Neural progenitor cell (in vitro differentiated cells): ENCODE measurements at regions not wholly inside any gene's neighbourhood (a gene's known extent, or its start where the extent isn't known, plus 50 kb on each side); places are given as distances from the start of the nearest gene placed in this dataset.
"Not testable (repeated sequence)": the region's sequence is repeated elsewhere in the genome, so short reads cannot be mapped to it uniquely, and the experiment has no call there.

Source experiments
- DNase-seq: peaks from one replicate; pipeline ENCODE4 v3.0.0-alpha.2; 2016; ENCODE audit warnings: low spot score
- H2AFZ ChIP-seq: fragments of 200-600 bp; sonication (generic); replicated peaks from 2 replicates; pipeline ENCODE4 v1.6.1; 2016; ENCODE audit warnings: antibody characterized with exemption
- H3F3A ChIP-seq: fragments of 200-600 bp; sonication (generic); 2 replicates; pipeline ENCODE4 v1.6.1; 2016; ENCODE audit warnings: antibody characterized with exemption, low read depth
- H3K27ac ChIP-seq: fragments of 200-600 bp; sonication (generic); 2 replicates; pipeline ENCODE4 v1.5.1; 2016; ENCODE audit warnings: mild to moderate bottlenecking
- H3K27me3 ChIP-seq: fragments of 200-600 bp; sonication (generic); 2 replicates; pipeline ENCODE4 v1.6.1; 2016; ENCODE audit warnings: mild to moderate bottlenecking, moderate library complexity
- H3K36me3 ChIP-seq: fragments of 200-600 bp; sonication (generic); 2 replicates; pipeline ENCODE4 v1.5.1; 2016
- H3K4me1 ChIP-seq: fragments of 200-600 bp; sonication (generic); 2 replicates; pipeline ENCODE4 v1.6.1; 2016; ENCODE audit warnings: mixed run types
- H3K4me2 ChIP-seq: fragments of 200-600 bp; sonication (generic); 2 replicates; pipeline ENCODE4 v1.6.1; 2016
- H3K4me3 ChIP-seq: fragments of 200-600 bp; sonication (generic); 2 replicates; pipeline ENCODE4 v1.5.1; 2016
- H3K79me2 ChIP-seq: fragments of 200-600 bp; sonication (generic); 2 replicates; pipeline ENCODE4 v1.6.1; 2016; ENCODE audit warnings: low read depth
- H3K9ac ChIP-seq: fragments of 200-600 bp; sonication (generic); 2 replicates; pipeline ENCODE4 v1.6.1; 2016
- H3K9me3 ChIP-seq: fragments of 200-600 bp; sonication (generic); 2 replicates; pipeline ENCODE4 v1.5.1; 2016; ENCODE audit warnings: low read depth
- H4K20me1 ChIP-seq: fragments of 200-600 bp; sonication (generic); 2 replicates; pipeline ENCODE4 v1.6.1; 2016; ENCODE audit warnings: low read depth
- H3K27ac Mint-ChIP-seq: 3 replicates; pipeline ENCODE4 v1.8.0; 2021; ENCODE audit warnings: mixed read lengths
- H3K27me3 Mint-ChIP-seq: 2 replicates; pipeline ENCODE4 v1.8.0; 2022; ENCODE audit warnings: low read depth, mild to moderate bottlenecking, inconsistent platforms, moderate library complexity, mixed read lengths; ENCODE audit not compliant: insufficient read depth
- H3K36me3 Mint-ChIP-seq: 3 replicates; pipeline ENCODE4 v1.8.0; 2021; ENCODE audit warnings: mixed read lengths
- H3K4me1 Mint-ChIP-seq: 3 replicates; pipeline ENCODE4 v1.8.0; 2021; ENCODE audit warnings: mixed read lengths
- H3K4me3 Mint-ChIP-seq: 3 replicates; pipeline ENCODE4 v1.8.0; 2021; ENCODE audit warnings: mild to moderate bottlenecking, moderate library complexity, mixed read lengths
- H3K9me3 Mint-ChIP-seq: 3 replicates; pipeline ENCODE4 v1.8.0; 2020; ENCODE audit warnings: mixed read lengths
- EZH2 ChIP-seq: fragments of 200-600 bp; sonication (generic); IDR thresholded peaks from 2 replicates; pipeline ENCODE4 v1.6.1; 2017; ENCODE audit warnings: antibody characterized with exemption, mild to moderate bottlenecking, moderate library complexity
- EZH2phosphoT487 ChIP-seq: fragments of 200-600 bp; sonication (generic); IDR thresholded peaks from 2 replicates; pipeline ENCODE4 v1.6.1; 2017; ENCODE audit warnings: antibody characterized with exemption
- TF ChIP-seq, protein P1 (sequence below): fragments of 200-600 bp; sonication (generic); IDR thresholded peaks from 2 replicates; pipeline ENCODE4 v1.5.1; 2017; ENCODE audit warnings: antibody characterized with exemption, mild to moderate bottlenecking

- Mint-ChIP-seq H3K9me3 (no peaks in the 10 kb centered on the region), H3K27me3 (peaks cover 3% of the 10 kb centered on the region), H3K4me3 (no peak overlapping the region), H3K36me3 (no peaks in the 10 kb centered on the region), H3K27ac (no peak overlapping the region), H3K4me1 (peaks cover 2% of the 10 kb centered on the region)
- no peak overlapping the region for H3K27ac ChIP-seq
- TF ChIP-seq, protein P1, sequence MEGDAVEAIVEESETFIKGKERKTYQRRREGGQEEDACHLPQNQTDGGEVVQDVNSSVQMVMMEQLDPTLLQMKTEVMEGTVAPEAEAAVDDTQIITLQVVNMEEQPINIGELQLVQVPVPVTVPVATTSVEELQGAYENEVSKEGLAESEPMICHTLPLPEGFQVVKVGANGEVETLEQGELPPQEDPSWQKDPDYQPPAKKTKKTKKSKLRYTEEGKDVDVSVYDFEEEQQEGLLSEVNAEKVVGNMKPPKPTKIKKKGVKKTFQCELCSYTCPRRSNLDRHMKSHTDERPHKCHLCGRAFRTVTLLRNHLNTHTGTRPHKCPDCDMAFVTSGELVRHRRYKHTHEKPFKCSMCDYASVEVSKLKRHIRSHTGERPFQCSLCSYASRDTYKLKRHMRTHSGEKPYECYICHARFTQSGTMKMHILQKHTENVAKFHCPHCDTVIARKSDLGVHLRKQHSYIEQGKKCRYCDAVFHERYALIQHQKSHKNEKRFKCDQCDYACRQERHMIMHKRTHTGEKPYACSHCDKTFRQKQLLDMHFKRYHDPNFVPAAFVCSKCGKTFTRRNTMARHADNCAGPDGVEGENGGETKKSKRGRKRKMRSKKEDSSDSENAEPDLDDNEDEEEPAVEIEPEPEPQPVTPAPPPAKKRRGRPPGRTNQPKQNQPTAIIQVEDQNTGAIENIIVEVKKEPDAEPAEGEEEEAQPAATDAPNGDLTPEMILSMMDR: no peak
- no peak for TF ChIP-seq EZH2phosphoT487
- no peak for TF ChIP-seq EZH2
- H3K4me3 ChIP-seq: no peak overlapping the region
- no peak overlapping the region for H2AFZ ChIP-seq
- H3K79me2 ChIP-seq: no peaks in the 10 kb centered on the region
- peaks cover 4% of the 10 kb centered on the region for H3K4me1 ChIP-seq
- H3K27me3 ChIP-seq: no peaks in the 10 kb centered on the region
- no peak overlapping the region for H3K9ac ChIP-seq
- DNase-seq: no peak
- no peak overlapping the region for H3K4me2 ChIP-seq
- no peaks in the 10 kb centered on the region for H3K36me3 ChIP-seq
- H4K20me1 ChIP-seq: no peaks in the 10 kb centered on the region
- H3K9me3 ChIP-seq: no peaks in the 10 kb centered on the region
- H3F3A ChIP-seq: no peaks in the 10 kb centered on the region
These were observed 241.4 kb upstream of the NPVF start for GRCh38 chr7:25469669-25470068.

GRCh38 chr7:25476863-25477499 is 248.7 kb upstream of the NPVF start:
- no peak overlapping the region for H3K27ac Mint-ChIP-seq
- Histone ChIP-seq H3K27ac (no peak overlapping the region), H3K79me2 (no peaks in the 10 kb centered on the region), H3K4me1 (peaks cover 4% of the 10 kb centered on the region), H2AFZ (no peak overlapping the region), H3K4me2 (no peak overlapping the region), H3K36me3 (no peaks in the 10 kb centered on the region), H4K20me1 (no peaks in the 10 kb centered on the region), H3F3A (no peaks in the 10 kb centered on the region), H3K27me3 (no peaks in the 10 kb centered on the region), H3K4me3 (no peak overlapping the region), H3K9me3 (no peaks in the 10 kb centered on the region), H3K9ac (no peak overlapping the region)
- H3K9me3 Mint-ChIP-seq: no peaks in the 10 kb centered on the region
- no peak for DNase-seq
- TF ChIP-seq, protein P1: no peak
- TF ChIP-seq EZH2: no peak
- no peak for TF ChIP-seq EZH2phosphoT487
- H3K36me3 Mint-ChIP-seq: no peaks in the 10 kb centered on the region
- peaks cover 3% of the 10 kb centered on the region for H3K27me3 Mint-ChIP-seq
- no peak overlapping the region for H3K4me3 Mint-ChIP-seq
- peaks cover 4% of the 10 kb centered on the region for H3K4me1 Mint-ChIP-seq

- H3K9me3 ChIP-seq, H3K27me3 ChIP-seq, H3K4me3 ChIP-seq, H3K79me2 ChIP-seq, H3K27ac Mint-ChIP-seq, H3K36me3 ChIP-seq, H3K9ac ChIP-seq, DNase-seq, H3K4me2 ChIP-seq, H3K36me3 Mint-ChIP-seq, H4K20me1 ChIP-seq, H3K4me3 Mint-ChIP-seq, H3K4me1 Mint-ChIP-seq, H3K4me1 ChIP-seq, H3F3A ChIP-seq, H3K27me3 Mint-ChIP-seq, H3K9me3 Mint-ChIP-seq, H3K27ac ChIP-seq, H2AFZ ChIP-seq: not testable (repeated sequence)
These were observed 249.9 kb upstream of the NPVF start for GRCh38 chr7:25478221-25478620.

DNA sequence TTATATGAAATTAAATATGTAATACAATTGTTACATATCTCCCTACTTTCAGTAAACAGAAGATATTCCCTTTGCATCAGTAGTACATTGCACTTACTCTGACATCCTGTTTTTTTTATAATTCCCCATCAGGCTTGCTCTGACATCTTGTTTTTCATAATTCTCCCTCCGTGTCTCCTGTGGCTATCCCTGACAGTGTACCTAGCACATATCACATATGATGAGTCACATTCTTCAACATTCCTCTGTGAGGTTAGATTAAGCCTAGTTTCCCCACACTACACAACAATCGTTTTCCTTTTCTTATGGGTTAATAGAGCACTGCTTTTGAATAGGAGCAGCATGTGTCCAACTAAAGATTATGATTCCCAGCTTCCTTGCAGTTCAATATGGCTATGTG is 250.6 kb upstream of the NPVF start:
- H3K4me1 Mint-ChIP-seq: peaks cover 4% of the 10 kb centered on the region

More for the DNA sequence above, 250.6 kb upstream of the NPVF start:
- no peaks in the 10 kb centered on the region for H3K27me3 Mint-ChIP-seq
- TF ChIP-seq, protein P1: no peak
- TF ChIP-seq EZH2: no peak
- no peak for TF ChIP-seq EZH2phosphoT487
- no peak for DNase-seq
- Histone ChIP-seq H4K20me1 (no peaks in the 10 kb centered on the region), H3K9me3 (no peaks in the 10 kb centered on the region), H3K4me3 (no peak overlapping the region), H3K36me3 (no peaks in the 10 kb centered on the region), H3K27ac (no peak overlapping the region), H2AFZ (no peak overlapping the region), H3K79me2 (no peaks in the 10 kb centered on the region), H3F3A (no peaks in the 10 kb centered on the region), H3K4me1 (peaks cover 3% of the 10 kb centered on the region), H3K27me3 (no peaks in the 10 kb centered on the region), H3K4me2 (no peak overlapping the region), H3K9ac (no peak overlapping the region)
- no peaks in the 10 kb centered on the region for H3K9me3 Mint-ChIP-seq
- H3K27ac Mint-ChIP-seq: no peak overlapping the region
- H3K36me3 Mint-ChIP-seq: no peaks in the 10 kb centered on the region
- no peak overlapping the region for H3K4me3 Mint-ChIP-seq
